HG02588 (cell line): ENCODE measurements at regions not wholly inside any gene's neighbourhood (a gene's known extent, or its start where the extent isn't known, plus 50 kb on each side); places are given as distances from the start of the nearest gene placed in this dataset.
"Not testable (repeated sequence)": the region's sequence is repeated elsewhere in the genome, so short reads cannot be mapped to it uniquely, and the experiment has no call there.

Experiments used
- ATAC-seq: cut with Tn5 transposase; IDR thresholded peaks from one replicate; pipeline ENCODE4 v1.9.1; 2021; ENCODE audit warnings: mild to moderate bottlenecking, moderate library complexity; ENCODE audit not compliant: unreplicated experiment

DNA sequence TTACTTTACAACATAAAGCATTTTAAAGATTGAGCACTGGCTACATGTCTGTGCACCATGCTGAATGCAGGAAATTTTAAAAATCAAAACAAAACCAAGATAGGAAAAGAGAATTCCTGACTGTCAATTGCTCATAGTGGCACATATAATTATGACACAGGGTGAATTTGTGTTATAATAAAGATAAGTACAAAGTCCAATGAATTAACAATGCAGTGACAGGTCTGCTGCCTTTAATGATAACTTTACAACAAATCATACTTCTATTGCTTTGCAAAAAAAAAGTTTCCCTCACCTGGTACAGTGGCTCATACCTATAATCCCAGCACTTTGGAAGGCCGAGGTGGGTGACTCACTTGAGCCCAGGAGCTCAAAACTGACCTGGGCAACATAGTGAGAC is 93.8 kb upstream of the OSBPL8 start:
- ATAC-seq = no peak

DNA sequence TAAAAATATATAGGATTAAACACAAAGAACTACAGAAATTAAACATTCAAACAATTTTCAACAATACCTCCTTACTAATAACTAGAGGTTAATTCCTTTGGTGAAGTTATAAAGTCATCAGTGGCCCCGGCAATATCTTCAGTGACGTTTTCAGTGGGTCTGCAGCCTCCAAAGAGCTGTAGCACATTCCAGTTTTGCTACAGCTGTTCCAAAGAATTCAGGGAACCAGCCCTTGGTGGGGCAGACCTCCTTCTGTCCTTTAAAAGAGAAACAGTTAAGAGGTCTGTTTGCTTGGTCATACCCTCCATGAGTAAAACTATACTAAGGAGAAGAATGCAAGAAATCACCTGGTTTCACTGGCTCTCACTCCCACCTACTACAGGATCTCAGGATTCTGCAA is 99.2 kb upstream of the ZDHHC17 start:
- no peak for ATAC-seq

GRCh38 chr12:76666290-76666835 is 97.6 kb upstream of the ZDHHC17 start:
- no peak for ATAC-seq

- ATAC-seq = no peak
Observed at GRCh38 chr12:76669981-76670380, 93.9 kb upstream of the ZDHHC17 start.

GRCh38 chr12:76670776-76671175 is 93.1 kb upstream of the ZDHHC17 start:
- ATAC-seq = no peak

DNA sequence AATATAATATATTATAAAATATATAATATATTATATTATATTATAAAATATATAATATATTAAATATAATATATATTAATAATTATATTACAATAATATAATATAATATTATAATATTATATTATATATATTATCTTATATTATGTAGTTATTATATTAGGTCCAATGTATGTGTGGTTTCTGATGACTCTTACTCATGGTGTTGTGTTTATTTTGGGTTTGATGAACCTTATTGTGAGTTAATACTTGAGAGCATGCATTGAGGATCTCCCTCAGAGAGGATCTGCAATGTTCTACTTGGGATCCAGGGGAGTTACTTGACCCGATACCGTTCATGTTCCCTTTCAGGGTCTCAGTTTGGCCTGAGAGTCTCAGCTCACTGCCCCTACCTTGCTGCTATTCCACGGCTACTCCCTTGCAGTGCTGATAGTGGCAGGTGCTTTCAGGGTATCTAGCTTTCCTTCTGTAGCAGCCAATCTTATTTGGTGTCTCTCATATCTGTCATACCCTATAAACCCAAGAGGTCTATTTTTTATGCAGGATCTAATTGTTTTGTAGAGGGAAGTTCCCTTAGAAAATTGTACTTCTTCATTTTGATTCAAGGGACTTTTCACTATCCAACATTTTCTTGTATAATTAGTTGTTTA is 89.1 kb upstream of the ZDHHC17 start:
- ATAC-seq = no peak

- ATAC-seq = not testable (repeated sequence)
Observed at GRCh38 chr12:76676261-76676660, 87.7 kb upstream of the ZDHHC17 start.

DNA sequence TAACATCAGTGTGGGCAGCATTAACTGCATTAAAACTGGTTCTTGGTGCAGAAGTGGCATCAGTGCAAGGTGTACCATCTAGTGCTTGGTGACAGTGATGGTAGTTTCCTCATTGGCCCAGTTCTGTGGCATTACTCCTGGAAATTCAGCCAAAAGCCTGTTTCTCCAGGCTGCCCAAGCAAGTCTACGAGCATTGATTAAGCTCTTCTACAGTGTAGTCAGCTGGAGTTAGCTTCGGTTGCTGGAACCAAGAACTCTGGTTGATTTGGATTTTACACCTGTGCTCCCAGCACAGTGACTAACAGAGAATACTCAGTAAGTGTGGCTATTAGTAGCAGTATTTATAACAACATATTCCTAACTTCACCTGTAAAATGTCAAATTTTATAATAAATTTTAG is 84.9 kb upstream of the ZDHHC17 start:
- ATAC-seq = no peak

GRCh38 chr12:76679778-76680177 is 84.1 kb upstream of the ZDHHC17 start:
- ATAC-seq = no peak

- ATAC-seq = no peak
Observed at GRCh38 chr12:76680940-76681339, 83.0 kb upstream of the ZDHHC17 start.

GRCh38 chr12:76685246-76685678 is 78.7 kb upstream of the ZDHHC17 start:
- ATAC-seq = no peak

DNA sequence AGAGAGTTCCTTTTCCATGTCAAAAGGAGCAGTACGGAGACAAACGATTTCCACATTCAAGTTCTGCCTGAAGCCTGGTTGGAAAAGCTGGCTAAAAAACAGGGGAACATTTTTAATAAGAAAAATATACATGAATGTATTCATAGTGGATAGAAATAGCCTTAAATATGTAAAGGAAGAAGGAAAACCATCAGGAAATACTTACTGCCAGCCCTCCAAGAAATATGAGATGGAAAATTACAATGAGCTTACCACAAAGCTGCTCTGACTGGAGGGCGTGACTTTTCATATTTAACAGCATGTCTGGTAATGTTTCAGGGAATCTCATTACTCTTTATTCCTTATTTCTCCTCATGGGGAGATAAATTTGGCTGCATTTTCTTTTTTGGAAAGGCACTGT is 75.9 kb upstream of the ZDHHC17 start:
- ATAC-seq = no peak

GRCh38 chr12:76688631-76689030 is 75.3 kb upstream of the ZDHHC17 start:
- no peak for ATAC-seq

DNA sequence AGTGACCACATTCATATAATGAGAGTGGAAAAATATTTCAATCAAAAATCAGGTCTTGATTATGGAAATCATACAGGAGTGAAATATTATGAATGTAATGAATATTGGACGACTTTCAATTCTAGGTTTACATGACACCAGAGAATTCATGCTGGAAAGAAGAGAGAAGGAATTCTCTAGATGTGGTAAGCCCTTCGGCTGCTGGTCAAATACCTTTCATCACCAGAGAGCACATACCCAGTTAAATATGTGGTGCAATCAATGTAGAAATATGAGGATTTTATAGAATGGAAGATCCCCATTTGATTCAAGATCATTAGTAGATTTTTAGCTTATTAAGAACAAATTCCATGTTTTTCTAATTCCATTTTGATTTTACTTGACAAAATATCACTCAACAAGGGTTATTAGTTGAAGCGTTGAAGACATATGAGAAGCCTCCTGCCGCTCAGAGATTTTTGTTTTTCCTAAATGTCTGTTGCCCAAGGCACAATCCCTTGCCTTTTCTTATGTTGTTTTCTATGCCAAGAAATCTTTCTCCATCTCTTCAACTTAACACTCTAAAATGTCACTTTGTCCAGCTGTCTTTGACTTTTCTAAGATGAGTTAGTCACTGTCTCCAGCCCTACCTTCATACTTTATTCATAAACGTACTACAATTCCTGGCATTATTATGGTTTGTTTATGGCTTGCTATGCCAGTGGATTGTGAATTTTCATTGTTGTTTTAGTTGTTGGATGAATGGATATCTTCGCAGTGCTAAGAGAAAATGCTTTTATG is 72.8 kb upstream of the ZDHHC17 start:
- ATAC-seq = no peak

GRCh38 chr12:76692846-76693245 is 71.1 kb upstream of the ZDHHC17 start:
- no peak for ATAC-seq

GRCh38 chr12:76694369-76694768 is 69.5 kb upstream of the ZDHHC17 start:
- no peak for ATAC-seq

GRCh38 chr12:76696186-76696585 is 67.7 kb upstream of the ZDHHC17 start:
- no peak for ATAC-seq

DNA sequence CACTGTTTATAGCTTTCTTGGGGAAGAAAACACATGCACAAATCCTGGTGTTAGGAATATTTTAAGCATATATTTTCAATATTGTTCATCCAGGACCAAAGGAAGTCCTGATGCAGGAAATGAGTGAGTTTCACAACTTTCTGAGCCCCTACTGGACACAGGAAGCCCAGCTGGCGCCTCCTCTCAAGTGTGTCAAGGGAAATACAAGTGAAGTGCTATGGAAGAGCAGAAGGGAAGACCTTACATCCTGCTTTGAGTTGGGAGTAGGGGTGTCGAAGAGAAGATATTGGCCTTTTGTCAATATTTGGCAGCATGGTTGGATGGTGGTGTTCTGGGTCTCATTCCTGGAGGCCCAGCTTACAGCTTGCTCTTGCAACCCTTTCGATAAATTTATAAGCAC is 66.1 kb upstream of the ZDHHC17 start:
- no peak for ATAC-seq

DNA sequence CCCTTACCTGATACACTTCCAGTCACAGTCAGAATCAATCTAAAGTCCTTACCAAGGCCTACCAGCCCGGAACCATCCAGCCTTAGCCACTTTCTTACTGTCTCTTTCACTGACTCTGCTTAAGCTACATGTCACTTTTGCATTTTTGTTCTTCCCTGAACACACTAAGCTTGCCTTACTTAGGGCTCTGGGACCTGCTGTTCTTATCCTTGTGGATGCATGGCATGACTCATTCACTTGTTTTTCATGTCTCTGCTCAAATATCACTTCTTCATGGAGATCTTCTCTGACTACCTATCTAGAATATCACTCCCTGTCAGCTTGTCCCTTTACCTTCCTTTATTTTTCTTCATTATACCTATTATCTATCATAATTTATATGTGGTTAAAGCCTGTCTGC is 65.6 kb upstream of the ZDHHC17 start:
- ATAC-seq = no peak

DNA sequence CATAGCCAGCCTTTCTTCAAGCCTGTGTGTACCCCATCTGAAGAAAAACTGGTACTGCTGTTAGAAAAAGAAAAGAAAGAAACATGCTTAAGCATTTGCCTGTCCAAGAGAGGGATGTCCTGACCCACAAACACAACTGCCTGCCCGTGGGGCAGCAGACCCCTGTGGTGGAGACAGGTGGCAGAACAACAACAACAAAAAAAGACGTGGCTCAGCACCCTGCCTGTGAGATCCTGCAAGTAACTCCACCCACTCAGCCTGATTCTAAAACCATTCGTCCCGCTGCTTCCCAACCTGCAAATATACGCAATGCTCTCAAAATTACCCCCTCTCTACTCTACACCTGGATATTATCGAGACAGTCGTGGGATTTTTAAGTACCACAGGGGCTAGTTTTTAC is 64.9 kb upstream of the ZDHHC17 start:
- no peak for ATAC-seq

- no peak for ATAC-seq
Observed at GRCh38 chr12:76701690-76702089, 62.2 kb upstream of the ZDHHC17 start.

DNA sequence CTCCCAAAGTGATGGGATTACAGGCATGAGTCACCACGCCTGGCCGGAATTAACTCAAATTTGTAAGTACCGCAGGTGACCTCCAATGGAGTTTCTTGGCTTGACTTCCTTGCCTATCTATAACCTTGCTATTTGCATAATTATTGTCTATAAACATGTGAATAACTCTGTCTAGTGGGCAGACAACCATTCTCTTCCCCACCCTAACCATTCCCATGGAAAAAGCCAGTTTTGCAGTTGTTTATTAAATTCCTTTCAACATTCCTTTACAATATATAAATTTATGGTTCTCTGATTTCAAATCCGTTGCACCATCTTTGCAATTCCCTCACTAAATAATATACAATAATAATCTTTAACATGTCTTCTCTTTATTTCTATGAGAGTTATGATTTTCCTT is 61.0 kb upstream of the ZDHHC17 start:
- no peak for ATAC-seq
